HCT116 (cell line): ENCODE measurements at regions not wholly inside any gene's neighbourhood (a gene's known extent, or its start where the extent isn't known, plus 50 kb on each side); places are given as distances from the start of the nearest gene placed in this dataset.

Source experiments
- ATAC-seq: fragments of 200-7000 bp; cut with Tn5 transposase; 2 replicates; pipeline ENCODE4 v1.9.1; 2020; ENCODE audit warnings: mild to moderate bottlenecking, moderate library complexity
- BruUV-seq: library from RNA; stranded (reverse); fragments of 400-500 nt; replicated peaks from 2 replicates; lab custom pipeline; 2021; lab: Mats Ljungman, UMichigan
- CTCF ChIA-PET: fragments of 300-600 bp; sonication (Branson Sonifier 250); formaldehyde crosslinking; loops from one replicate; lab custom pipeline; 2021; ENCODE audit warnings: antibody characterized with exemption; lab: Charles Lee
- POLR2A ChIA-PET: fragments of 300-600, 350-600 bp; sonication (Branson Sonifier 250); formaldehyde crosslinking; loops from one replicate; lab custom pipeline; 2021; ENCODE audit warnings: antibody characterized with exemption; lab: Charles Lee
- RAD21 ChIA-PET, 2 experiments: fragments of 300-600 bp; sonication (Branson Sonifier 250); formaldehyde crosslinking; loops; one replicate each; lab custom pipeline; 2023; ENCODE audit warnings: low total read pairs in 2 of 2; ENCODE audit not compliant: uncharacterized antibody in 2 of 2, unreplicated experiment in 2 of 2, low non-redundant PET in 1 of 2; lab: Charles Lee
- DNase-seq: peaks from one replicate; pipeline ENCODE4 v3.0.0-alpha.2; 2010; ENCODE audit warnings: low read depth, low spot score
- H2AFZ ChIP-seq: fragments of 200-600 bp; shearing (Covaris generic), sonication (generic); 2 replicates; pipeline ENCODE4 v1.6.1; 2017; ENCODE audit warnings: low read depth, mixed run types, mixed read lengths, antibody characterized with exemption, low read length; ENCODE audit not compliant: poor library complexity, severe bottlenecking
- H3K27ac ChIP-seq: 2 replicates; pipeline ENCODE4 v1.5.1; 2012; ENCODE audit warnings: low read depth, low read length
- H3K27me3 ChIP-seq: fragments of 200-600 bp; sonication (generic); 2 replicates; pipeline ENCODE4 v1.6.1; 2016; ENCODE audit warnings: mixed run types, low read length, mixed read lengths; ENCODE audit not compliant: insufficient read depth
- H3K36me3 ChIP-seq, 2 experiments: fragments of 200-500 bp in 1 of 2; fragments of 200-600 bp in 1 of 2; sonication (Bioruptor generic) in 1 of 2; sonication (generic) in 1 of 2; 2 replicates each; pipeline versions ENCODE4 v1.5.1 to v1.6.1; 2014 to 2016; ENCODE audit warnings: low read length in 2 of 2, inconsistent platforms in 1 of 2, mixed read lengths in 1 of 2, mixed run types in 1 of 2; ENCODE audit not compliant: insufficient read depth in 2 of 2, control insufficient read depth in 1 of 2
- H3K4me1 ChIP-seq, 2 experiments: fragments of 200-600 bp in 1 of 2; sonication (generic) in 1 of 2; 2 replicates each; pipeline versions ENCODE4 v1.5.1 to v1.6.1; 2012 to 2017; ENCODE audit warnings: low read length in 2 of 2, inconsistent platforms in 1 of 2, mild to moderate bottlenecking in 1 of 2, mixed read lengths in 1 of 2, mixed run types in 1 of 2, moderate library complexity in 1 of 2; ENCODE audit not compliant: insufficient read depth in 2 of 2, control insufficient read depth in 1 of 2
- H3K4me2 ChIP-seq: fragments of 200-600 bp; sonication (generic); 2 replicates; pipeline ENCODE4 v1.6.1; 2017; ENCODE audit warnings: mixed run types, low read length, mixed read lengths
- H3K4me3 ChIP-seq, 2 experiments: fragments of 200-600 bp in 1 of 2; sonication (generic) in 1 of 2; replicated peaks in 1 of 2; 2 replicates each; pipeline ENCODE4 v1.5.1; 2011 to 2016; ENCODE audit warnings: low read length in 2 of 2, control low read depth in 1 of 2, low read depth in 1 of 2, mild to moderate bottlenecking in 1 of 2, mixed read lengths in 1 of 2, mixed run types in 1 of 2
- H3K79me2 ChIP-seq: fragments of 200-600 bp; sonication (generic); 2 replicates; pipeline ENCODE4 v1.6.1; 2017; ENCODE audit warnings: mild to moderate bottlenecking, mixed run types, low read length, moderate library complexity, mixed read lengths; ENCODE audit not compliant: insufficient read depth
- H3K9ac ChIP-seq: fragments of 200-600 bp; sonication (generic); 2 replicates; pipeline ENCODE4 v1.6.1; 2016; ENCODE audit warnings: low read length, mixed read lengths
- H3K9me2 ChIP-seq: fragments of 200-600 bp; sonication (generic), shearing (Covaris generic); 2 replicates; pipeline ENCODE4 v1.6.1; 2017; ENCODE audit warnings: mixed run types, mild to moderate bottlenecking, moderate library complexity; ENCODE audit not compliant: insufficient read depth
- H3K9me3 ChIP-seq, 2 experiments: fragments of 200-500 bp in 1 of 2; fragments of 200-600 bp in 1 of 2; sonication (Bioruptor generic) in 1 of 2; sonication (generic) in 1 of 2; 2 replicates each; pipeline ENCODE4 v1.6.1; 2014 to 2017; ENCODE audit warnings: low read length in 2 of 2, mixed read lengths in 2 of 2, inconsistent platforms in 1 of 2, low read depth in 1 of 2, mild to moderate bottlenecking in 1 of 2, mixed run types in 1 of 2, moderate library complexity in 1 of 2; ENCODE audit not compliant: control insufficient read depth in 1 of 2, insufficient read depth in 1 of 2
- H4K20me1 ChIP-seq: fragments of 200-600 bp; sonication (generic), shearing (Covaris generic); 2 replicates; pipeline ENCODE4 v1.6.1; 2017; ENCODE audit warnings: mixed run types, mild to moderate bottlenecking, moderate library complexity; ENCODE audit not compliant: insufficient read depth
- ATF3 ChIP-seq: IDR thresholded peaks from 2 replicates; pipeline ENCODE4 v1.6.1; 2012
- CBX3 ChIP-seq: IDR thresholded peaks from 2 replicates; pipeline ENCODE4 v1.6.1; 2012; ENCODE audit warnings: low read depth
- CEBPB ChIP-seq: IDR thresholded peaks from 2 replicates; pipeline ENCODE4 v1.6.1; 2012; ENCODE audit warnings: low read depth
- CTCF ChIP-seq, 3 experiments: fragments of 200-600 bp in 1 of 3; sonication (generic) in 1 of 3; IDR thresholded peaks in 2 of 3; conservative IDR thresholded peaks in 1 of 3; 2 replicates each; pipeline ENCODE4 v1.5.1; 2012 to 2017; ENCODE audit warnings: low read depth in 2 of 3, low read length in 2 of 3, antibody characterized with exemption in 1 of 3, borderline replicate concordance in 1 of 3, control low read depth in 1 of 3, mild to moderate bottlenecking in 1 of 3, mixed read lengths in 1 of 3, mixed run types in 1 of 3, moderate library complexity in 1 of 3; ENCODE audit not compliant: insufficient read depth in 1 of 3
- EGR1 ChIP-seq: IDR thresholded peaks from 2 replicates; pipeline ENCODE4 v1.6.1; 2012; ENCODE audit warnings: low read depth
- EZH2phosphoT487 ChIP-seq: fragments of 200-600 bp; IDR thresholded peaks from 2 replicates; pipeline ENCODE4 v1.6.1; 2018; ENCODE audit warnings: antibody characterized with exemption, borderline replicate concordance
- FOSL1 ChIP-seq: IDR thresholded peaks from 2 replicates; pipeline ENCODE4 v1.6.1; 2012; ENCODE audit warnings: low read depth
- JUND ChIP-seq: IDR thresholded peaks from 2 replicates; pipeline ENCODE4 v1.6.1; 2012
- MAX ChIP-seq: IDR thresholded peaks from 2 replicates; pipeline ENCODE4 v1.6.1; 2012
- POLR2A ChIP-seq: IDR thresholded peaks from 2 replicates; pipeline ENCODE4 v1.7.0; 2011; ENCODE audit warnings: borderline replicate concordance; ENCODE audit not compliant: insufficient read depth, insufficient read length; ENCODE audit errors: extremely low read depth
- POLR2AphosphoS5 ChIP-seq: IDR thresholded peaks from 2 replicates; pipeline ENCODE4 v1.6.1; 2011; ENCODE audit warnings: mild to moderate bottlenecking, low read depth, low read length, moderate library complexity
- RAD21 ChIP-seq: IDR thresholded peaks from 2 replicates; pipeline ENCODE4 v1.6.1; 2012; ENCODE audit warnings: low read depth, mild to moderate bottlenecking
- SIN3A ChIP-seq: IDR thresholded peaks from 2 replicates; pipeline ENCODE4 v1.6.1; 2012; ENCODE audit warnings: low read depth
- SRF ChIP-seq: IDR thresholded peaks from 2 replicates; pipeline ENCODE4 v1.6.1; 2012; ENCODE audit warnings: low read depth
- ZBTB33 ChIP-seq: IDR thresholded peaks from 2 replicates; pipeline ENCODE4 v1.6.1; 2011; ENCODE audit warnings: mild to moderate bottlenecking, low read length, moderate library complexity; ENCODE audit not compliant: insufficient replicate concordance; ENCODE audit errors: extremely low read depth
- ZNF274 ChIP-seq: fragments of 200-500 bp; sonication (Bioruptor generic); IDR thresholded peaks from 2 replicates; pipeline ENCODE4 v1.6.1; 2014; ENCODE audit warnings: mild to moderate bottlenecking, low read depth, low read length, inconsistent platforms
- intact Hi-C: fragments of 100-400 bp; cut with micrococcal nuclease; formaldehyde crosslinking; loops from 2 replicates; pipeline ENCODE4 v1.10.0; 2022

GRCh38 chr12:124653169-124653931 is 85.9 kb upstream of the NCOR2 start:
- ChIA-PET RAD21 (no interaction called here), POLR2A (no interaction called here), CTCF (no interaction called here)
- BruUV-seq, result no TSS peak
- Histone ChIP-seq H3K4me1 (no peaks in the 10 kb centered on the region; a peak in 1 of 4 replicates), H4K20me1 (no peaks in the 10 kb centered on the region), H3K9ac (no peak overlapping the region), H3K27me3 (no peaks in the 10 kb centered on the region), H3K36me3 (no peaks in the 10 kb centered on the region), H3K79me2 (no peaks in the 10 kb centered on the region), H3K9me3 (peaks cover 4 to 9% of the 10 kb centered on the region in 2 experiments; a peak in 2 of 4 replicates), H3K9me2 (no peaks in the 10 kb centered on the region), H3K4me2 (no peak overlapping the region), H2AFZ (no peak overlapping the region), H3K27ac (no peak overlapping the region), H3K4me3 (no peak overlapping the region)
- TF ChIP-seq JUND (no peak), MAX (no peak), CEBPB (no peak), FOSL1 (no peak), SRF (no peak), SIN3A (no peak), CBX3 (no peak), ZNF274 (no peak), CTCF (IDR thresholded peaks at IDR 0.05 in 2 of 3, conservative IDR thresholded peaks at IDR 0.05 in 1 of 3; ENCODE audit: borderline replicate concordance in 1 of 3, insufficient read depth in 1 of 3, low read depth in 2 of 3, low read length in 2 of 3) (no peak), EZH2phosphoT487 (no peak), RAD21 (no peak), POLR2AphosphoS5 (no peak), EGR1 (no peak), ZBTB33 (no peak), ATF3 (no peak), POLR2A (no peak)
- no peak for ATAC-seq
- DNase-seq, result no peak
- intact Hi-C loops, result no loop called here
